GM19463 (cell line): ENCODE measurements at regions not wholly inside any gene's neighbourhood (a gene's known extent, or its start where the extent isn't known, plus 50 kb on each side); places are given as distances from the start of the nearest gene placed in this dataset.

Experiments used
- ATAC-seq: cut with Tn5 transposase; IDR thresholded peaks from one replicate; pipeline ENCODE4 v1.9.1; 2021; ENCODE audit warnings: mild to moderate bottlenecking, moderate library complexity; ENCODE audit not compliant: unreplicated experiment

DNA sequence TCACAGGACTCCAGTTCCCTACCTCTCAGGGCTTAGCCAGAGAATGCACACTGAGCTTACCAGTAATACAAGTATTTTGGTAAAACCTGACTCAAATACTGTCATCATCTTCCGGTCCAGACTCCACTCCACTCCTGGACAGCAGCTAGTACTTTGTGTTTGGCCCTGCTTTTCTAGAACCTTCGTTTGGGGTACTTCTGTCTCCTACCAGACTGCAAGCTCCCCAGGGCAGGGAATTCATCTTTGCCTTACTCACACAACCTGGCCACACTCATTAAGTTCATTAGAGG is 108.9 kb upstream of the CDC42EP3 start:
- ATAC-seq = no peak

DNA sequence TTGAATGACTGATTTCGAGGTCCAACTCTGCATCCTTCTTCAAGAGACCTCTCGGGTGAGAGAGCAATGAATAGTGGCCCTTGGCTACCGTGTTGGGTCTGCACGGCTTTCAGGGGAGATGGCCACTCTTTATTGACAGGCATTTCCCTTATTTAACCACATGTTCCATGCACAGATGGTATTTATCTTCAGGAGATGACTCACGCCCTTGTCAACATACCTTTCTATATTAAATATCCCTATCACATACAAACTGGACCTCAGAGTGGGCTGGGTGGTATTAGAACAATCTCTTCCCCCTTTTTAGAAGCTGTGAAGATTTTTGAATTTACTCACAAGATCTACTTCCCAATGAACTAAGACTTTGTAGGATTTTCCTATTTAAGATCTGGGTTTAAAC is 109.6 kb upstream of the CDC42EP3 start:
- ATAC-seq = no peak

DNA sequence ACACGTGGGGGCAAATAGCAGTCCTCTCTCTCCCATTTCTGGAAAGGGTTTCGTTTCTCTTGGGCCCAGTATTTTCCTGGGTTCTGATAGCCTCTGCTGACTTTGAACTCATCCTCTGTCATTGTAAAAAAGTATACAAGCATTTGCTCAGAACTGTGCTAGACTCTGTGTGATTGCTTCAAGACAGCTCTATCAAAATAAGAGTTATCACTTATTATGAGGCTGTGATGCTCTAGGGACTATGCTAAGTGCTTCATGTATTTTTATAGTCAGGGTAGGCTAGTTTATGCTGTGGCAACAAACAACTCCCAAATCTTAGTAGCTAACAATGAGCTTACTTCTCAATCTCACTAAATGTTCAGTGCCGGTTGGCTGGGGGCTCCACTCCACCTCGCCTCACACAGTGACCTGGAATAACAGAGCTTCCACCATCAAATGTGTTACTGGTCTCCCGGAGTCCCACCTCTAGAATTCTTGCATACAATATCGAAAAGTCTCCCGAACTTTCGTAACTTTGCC is 110.8 kb upstream of the CDC42EP3 start:
- no peak for ATAC-seq

DNA sequence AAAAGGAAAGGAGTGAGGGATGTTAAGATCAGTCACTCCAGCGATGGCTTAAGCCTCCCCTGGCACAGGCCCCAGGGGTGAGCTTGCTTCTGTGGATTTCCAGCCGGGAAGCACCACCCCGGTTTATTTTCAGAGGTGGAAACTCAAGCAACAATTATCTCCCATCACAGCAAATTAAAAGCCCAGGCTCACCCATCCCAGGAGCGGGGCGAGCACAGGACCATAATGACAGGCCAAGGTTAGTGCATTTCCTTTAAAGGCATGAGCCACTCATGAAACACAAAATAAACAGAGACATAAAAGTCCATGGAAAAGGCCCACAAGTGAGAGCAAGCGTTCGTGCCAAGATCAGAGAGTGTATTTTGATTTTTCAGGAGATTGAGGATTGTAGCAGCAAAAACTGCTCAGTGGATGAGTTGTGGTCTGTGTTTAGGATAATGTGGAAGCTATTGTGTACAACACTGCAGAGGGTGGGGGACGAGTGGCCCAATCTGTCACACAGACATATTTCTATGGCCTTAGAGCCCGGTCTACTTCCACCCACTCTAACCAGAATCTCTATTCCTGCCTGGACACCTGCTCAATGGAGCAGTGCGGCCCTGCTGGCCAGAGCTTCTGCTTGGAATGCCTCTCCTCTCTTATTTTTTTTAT is 111.4 kb upstream of the CDC42EP3 start:
- no peak for ATAC-seq

DNA sequence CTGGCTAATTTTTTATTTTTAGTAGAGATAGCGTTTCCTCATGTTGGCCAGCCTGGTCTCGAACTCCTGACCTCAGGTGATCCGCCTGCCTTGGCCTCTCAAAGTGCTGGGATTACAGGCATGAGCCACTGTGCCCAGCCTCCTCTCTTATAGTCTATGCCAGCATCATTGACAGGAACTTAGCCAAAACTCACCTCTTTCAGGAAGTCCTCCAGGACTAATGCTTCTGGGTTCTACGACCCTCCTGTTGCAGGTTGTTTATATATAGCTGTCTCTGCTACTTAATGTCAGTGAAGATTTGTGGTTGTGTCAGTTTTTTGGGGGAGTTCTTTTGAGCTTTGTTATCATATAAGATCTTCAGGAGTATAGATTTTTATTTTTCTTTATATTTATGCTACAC is 112.1 kb upstream of the CDC42EP3 start:
- ATAC-seq = no peak

DNA sequence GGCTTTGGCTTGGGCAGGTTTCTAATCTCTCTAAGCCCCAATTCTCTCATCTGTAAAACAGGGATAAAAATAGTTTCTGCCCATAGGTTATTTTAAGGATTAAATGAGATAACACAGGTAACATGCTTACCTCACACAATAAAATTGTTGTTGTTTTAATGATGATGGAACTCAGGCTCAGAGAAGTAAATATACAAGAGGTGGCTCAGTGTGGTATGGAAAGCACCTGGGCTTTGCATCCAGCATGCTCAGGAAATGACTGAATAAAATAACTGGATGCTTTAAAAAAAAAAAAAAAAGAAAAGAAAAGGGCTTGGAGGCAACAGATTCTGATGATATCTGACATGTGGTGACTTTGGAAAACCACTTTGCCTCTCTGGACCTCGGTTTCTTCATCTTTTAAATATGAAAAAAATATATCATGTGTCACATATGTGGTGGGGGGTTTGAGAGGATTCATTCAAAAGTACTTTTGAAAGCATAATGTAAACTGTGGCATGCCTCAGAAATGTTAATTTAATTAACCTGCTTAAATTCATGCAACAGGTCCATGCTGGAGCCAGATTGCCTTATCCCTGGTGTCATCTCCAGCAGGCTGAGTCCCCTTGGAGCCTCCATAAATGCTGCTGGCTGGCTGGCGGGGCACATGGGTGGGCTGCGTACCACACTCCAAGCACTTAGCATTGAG is 112.8 kb upstream of the CDC42EP3 start:
- no peak for ATAC-seq

DNA sequence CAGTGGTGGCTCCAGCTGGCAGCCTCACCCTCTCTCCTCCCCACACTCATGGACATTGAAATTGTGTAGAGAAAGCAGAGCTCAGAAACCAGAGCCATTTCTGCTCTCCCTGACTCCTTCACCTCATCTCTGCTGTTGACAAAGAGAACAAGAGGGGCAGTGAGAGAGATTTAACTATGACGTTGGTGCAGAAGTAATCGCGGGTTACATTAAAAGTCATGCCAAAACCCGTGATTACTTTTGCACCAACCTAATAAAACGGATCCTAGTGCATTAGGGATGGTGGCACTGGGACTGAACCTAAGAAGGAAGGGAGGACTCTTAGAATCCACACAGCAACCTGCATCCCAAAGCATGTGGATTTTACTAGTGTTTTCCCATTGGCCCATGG is 113.3 kb upstream of the CDC42EP3 start:
- ATAC-seq = no peak

DNA sequence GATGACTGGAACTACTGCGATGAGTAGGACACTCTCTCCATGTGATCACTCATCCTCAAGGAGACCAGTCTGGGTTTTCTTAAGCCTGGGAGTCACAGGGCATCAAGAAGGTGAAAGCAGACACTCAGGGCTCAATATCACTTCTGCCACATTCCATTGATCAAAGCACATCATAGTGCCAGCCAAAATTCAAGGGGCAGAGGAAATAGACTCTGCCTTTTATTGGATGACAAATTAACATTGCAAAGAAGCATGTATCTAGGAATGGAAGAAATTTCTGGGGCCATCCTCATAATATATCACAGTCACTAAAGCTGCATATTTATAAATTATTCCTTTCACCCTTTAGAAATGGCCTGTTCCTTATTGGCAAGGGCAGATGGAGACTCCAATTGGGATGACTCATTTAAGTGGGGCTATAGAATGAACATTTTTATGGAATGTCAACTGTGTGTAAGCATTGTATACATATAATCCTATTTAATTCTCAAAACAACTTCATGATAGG is 114.8 kb upstream of the CDC42EP3 start:
- ATAC-seq = no peak

DNA sequence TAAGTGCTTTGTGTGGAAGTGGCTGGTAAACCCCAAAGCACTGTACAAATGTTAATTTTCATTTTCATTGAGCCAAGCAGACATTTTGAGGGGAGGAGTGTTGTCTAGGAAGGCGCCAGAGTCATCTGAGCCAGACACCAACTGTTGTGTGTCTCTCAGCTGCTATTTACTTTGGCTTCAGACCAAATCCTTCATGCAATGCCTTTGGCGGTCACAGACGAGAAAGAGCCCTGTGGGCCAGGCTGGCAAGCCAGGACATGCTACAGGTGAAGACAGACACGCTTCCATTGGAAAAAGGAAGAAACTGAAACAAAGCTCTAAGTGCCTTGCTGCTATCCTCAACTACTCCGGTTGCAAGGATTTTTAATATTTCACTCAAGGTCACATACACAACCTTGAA is 115.4 kb upstream of the CDC42EP3 start:
- no peak for ATAC-seq

DNA sequence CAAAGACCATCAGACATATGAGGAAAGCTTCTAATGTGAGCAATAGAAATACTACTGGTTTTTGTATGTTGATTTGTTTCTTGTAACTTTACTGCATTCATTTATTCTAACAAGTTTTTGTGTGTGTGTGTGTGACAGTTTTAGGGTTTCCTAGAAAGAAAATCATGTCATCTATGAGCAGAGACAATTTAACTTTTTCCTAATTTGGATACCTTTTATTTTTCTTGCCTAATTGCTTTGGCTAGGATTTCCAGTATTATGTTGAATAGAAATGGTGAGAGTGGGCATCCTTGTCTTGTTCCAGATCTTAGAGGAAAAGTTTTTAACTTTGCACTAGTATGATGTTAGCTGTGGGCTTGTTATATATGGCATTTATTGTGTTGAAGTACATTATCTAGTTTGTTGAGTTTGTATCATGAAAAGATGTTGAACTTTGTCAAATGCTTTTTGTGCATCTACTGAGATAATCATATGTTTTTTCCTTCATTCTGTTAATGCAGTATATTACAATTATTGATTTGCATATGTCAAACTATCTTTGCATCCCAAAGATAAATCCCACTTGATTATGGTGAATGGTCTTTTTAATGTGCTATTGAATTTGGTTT is 117.3 kb upstream of the CDC42EP3 start:
- no peak for ATAC-seq

DNA sequence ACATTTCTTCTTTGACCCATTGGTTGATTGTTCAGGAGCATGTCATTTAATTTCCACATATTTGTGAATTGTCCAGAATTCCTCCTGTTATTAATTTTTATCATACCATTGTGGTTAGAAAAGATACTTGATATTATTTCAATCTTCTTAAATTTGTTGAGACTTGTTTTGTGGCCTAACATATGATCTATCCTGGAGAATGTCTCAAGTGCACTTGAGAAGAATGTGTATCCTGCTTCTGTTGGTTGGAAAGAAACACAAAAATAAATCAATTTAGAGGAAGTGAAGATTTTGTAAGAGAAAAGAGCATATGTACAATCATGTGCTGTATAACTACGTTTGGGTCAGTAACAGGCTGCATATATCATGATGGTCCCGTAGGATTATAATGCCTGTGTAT is 118.6 kb upstream of the CDC42EP3 start:
- ATAC-seq = no peak

DNA sequence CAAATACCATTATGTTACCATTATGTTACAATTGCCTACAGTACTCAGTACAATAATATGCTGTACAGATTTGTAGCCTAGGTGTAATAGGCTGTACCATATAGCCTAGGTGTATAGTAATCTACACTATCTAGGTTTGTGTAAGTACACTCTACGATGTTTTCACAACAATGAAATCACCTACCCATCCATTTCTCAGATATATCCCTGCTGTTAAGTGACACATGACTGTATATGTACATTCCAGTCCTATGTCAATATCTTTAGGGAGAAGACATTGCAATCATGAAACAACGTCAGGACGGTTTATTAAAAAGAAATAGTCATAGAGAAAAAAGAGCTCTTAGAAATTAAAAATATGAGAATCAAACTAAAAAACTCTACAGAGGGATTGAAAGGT is 119.0 kb upstream of the CDC42EP3 start:
- ATAC-seq = no peak

DNA sequence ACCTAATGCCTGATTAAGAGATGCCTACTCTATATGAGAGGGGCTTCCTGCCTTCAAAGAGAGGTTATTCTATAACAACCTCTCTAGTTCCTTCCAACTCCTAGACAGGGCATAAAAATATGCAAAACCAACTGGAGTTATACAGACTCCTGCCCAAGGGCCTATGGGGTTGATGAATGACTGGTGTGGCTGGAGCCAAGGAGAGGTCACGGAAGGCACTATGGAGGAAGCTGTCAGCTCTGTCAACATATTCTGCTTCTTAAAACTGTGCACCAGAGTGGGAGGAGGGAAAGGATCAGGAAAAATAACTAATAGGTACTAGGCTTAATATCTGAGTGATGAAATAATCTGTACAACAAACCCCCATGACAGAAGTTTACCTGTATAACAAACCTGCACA is 120.9 kb upstream of the CDC42EP3 start:
- no peak for ATAC-seq

DNA sequence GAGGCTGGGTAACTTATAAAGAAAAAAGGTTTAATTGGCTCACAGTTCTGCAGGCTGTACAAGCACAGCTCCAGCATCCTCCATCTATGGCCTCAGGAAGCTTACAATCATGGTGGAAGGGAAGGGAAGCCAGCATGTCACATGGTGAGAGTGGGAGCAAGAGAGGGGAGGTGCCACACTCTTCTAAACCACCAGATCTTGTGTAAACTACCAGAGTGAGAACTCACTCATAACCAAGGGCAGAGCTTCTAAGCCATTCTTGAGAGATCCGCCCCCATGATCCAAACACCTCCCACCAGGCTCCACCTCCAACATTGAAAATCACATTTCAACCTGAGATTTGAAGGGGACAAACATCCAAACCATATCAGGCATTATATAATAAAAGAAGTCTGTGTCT is 121.6 kb upstream of the CDC42EP3 start:
- no peak for ATAC-seq

DNA sequence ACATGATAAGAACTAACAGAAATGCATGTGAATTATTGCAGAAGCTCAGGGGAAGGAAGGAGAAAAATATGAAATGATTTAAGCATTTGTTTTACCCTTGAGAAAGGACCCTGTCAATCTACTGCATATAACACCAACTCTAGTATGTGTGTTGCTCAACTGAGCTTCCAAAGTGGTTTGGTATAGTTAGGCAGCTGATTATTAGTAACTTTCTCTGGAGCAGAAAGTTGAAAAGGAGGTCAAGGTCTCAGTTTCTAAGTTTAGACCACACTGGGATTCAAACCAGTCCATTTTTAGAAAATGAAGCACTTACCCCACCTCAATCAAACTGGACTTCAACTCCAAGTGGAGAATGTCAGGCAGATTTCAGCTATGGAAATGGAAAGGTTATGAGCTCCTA is 123.3 kb upstream of the CDC42EP3 start:
- no peak for ATAC-seq

DNA sequence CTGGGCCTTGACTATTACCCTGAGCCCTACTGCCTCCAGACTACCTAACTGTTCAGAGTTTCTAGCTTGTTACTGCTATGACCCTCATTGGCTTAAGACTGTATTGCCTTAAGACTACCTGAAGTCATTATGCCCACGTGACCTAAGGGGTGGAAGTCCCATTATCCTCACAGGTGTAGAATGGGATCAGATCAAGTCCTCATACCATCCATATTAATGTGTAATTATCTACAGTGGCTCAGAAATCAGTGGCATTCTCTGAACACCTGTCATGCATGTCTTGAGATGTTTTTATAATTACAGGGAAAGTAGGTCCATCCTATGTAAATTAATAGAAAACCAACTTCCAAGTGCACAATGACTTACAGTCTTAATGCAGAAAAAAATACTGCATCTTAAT is 124.0 kb upstream of the CDC42EP3 start:
- no peak for ATAC-seq

DNA sequence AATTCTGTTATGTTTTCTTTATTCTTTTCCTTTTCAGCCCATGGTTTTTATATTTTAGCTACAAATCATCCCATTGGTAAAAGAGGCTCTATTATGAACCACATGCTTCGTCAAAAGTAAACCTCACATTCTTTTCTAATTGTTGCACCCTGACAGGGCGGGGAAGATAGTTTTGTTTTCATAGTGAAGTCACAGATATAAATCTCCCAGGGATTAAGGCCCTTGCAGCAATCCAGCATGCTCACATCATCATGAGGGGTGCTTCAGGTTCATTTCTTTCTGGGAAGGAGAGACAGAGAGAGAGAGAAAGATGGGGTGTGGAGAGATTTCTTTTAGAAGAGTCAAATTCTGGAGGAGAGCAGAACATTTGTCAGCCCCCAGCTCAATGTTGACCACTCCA is 124.5 kb upstream of the CDC42EP3 start:
- no peak for ATAC-seq

DNA sequence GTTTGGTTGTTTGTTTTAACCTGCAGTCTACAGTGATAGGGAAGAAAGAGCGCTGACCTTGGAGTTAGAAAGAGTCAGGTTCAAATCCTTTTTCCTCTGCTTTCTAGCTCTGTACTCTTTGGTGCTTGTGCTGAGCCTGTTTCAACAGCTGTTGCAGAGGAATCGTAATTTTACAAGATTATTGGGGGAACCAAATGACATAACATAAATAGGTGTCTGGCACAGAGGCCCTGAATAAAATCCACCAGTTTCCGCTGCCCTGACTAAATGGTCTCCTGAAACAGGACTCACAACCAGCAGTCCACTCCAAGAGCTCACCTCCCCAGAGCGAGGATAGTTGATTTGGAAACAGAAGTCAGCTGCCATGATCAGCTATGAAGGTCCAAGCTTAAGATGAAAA is 125.0 kb upstream of the CDC42EP3 start:
- ATAC-seq = no peak

DNA sequence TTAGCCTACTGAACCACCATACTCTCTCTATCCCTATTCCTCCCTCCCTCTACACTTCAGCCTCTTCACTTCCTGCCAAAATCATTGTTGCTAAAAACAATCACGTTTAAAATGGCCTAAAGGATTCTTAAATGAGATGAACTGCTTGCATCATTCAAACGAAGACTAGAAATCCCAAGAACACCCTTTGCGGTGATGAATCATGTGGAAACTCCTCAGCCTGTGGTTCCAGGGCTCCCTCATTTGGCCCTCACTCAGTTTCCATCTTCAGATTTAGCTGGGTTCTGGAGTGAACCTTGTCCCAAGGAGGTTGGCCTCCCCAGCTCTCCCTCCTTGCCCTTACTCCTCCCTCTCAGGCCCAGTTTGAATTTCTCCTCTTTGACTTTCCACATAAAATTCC is 125.6 kb upstream of the CDC42EP3 start:
- ATAC-seq = no peak

DNA sequence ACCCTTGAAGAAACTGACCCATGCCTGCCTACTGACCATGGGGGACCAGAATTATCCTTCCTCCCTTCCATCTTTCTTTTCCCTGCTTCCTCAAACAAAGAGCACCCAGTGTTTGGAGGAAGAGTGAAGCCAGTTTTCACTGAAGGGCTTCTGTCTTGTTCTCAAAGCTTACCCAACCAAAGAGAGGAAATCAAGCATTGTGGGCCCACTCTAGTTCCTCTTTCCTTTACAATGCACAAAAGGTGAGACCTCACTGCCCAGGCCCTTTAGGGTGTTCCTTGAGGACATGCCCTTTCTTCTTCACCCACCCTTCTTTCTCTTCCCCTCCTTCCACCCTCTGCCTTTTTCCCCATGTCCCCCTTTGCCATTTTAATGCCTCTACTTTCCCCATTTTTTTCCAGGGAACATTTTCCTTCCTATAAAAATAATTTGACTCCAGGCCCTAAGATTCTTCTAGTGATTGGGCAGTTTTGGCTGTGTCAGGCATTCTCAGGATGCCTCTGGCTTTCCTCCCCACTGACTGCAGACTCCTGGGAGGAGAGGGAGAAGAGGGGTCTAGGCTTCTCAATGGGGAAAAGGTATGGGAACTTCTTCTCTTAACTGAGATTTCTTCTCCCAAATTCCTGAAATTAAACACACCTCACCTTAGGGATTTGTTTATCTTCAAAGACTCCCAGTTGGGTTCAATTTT is 126.6 kb upstream of the RMDN2 start:
- ATAC-seq = no peak

DNA sequence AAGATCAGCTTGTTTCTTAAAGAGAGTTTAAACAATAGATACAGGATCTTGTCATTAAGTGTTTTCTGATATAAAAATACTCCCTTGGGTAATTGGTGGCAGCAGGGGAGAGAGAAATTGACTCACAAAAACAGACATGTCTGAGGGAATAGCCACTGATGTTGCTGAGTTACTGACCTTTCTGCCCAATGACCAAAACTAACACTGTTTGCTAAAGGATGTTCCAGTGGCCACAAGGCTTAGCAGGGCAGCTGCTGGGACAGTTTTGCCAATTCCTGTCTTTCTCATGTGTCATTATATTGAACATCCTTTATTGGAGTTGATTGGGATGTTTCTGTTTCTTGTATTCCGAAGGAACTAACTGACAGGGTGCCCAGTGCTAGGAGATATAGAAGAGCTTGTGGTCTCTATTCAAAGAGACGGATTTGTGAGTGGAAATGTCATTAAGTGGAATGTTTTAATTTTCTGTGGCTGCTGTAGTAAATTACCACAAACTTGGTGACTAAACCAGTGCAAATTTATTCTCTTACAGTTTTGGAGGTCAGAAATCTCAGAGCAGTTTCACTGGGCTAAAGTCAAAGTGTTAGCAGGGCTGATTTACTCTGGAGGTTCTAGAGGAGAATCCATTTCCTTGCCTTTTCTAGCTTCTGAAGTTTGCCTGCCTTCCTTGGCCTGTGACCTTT is 124.8 kb upstream of the RMDN2 start:
- no peak for ATAC-seq
